ENCODE measurements at regions not wholly inside any gene's neighbourhood (a gene's known extent, or its start where the extent isn't known, plus 50 kb on each side); places are given as distances from the start of the nearest gene placed in this dataset.

DNA sequence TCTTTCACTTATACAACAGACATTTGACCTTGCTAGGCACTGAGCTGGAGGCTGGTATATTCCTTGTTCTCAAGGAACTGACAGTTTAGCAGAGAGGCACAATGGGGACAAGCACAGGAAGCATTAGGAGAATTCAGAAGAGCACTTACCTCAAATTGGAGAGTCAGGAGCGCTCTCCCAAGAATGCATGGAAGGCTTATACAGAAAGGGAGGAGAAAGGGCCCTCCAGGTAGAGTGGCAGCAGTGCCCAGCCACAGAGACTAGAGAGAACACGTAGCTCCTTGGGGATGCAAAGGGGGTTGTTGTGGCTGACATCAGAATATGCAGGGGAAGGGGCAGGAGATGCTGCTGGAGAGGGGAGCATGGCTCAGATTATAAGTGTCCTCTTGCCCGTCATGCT lies 78.2 kb upstream of the MKLN1 start:
- Histone ChIP-seq H3K27ac (ENCODE audit: insufficient read depth, low read depth, low read length) (no peak overlapping the region), H3K9me1 (replicated peaks; ENCODE audit: control insufficient read depth, extremely low read depth, insufficient read depth, low read length) (no peaks in the 10 kb centered on the region), H3K36me3 (ENCODE audit: control insufficient read depth in 2 of 2, extremely low read depth in 1 of 2, insufficient read depth in 2 of 2, low read length in 2 of 2) (no peaks in the 10 kb centered on the region), H3K27me3 (ENCODE audit: control insufficient read depth in 2 of 2, insufficient read depth in 2 of 2, low read length in 2 of 2) (no peaks in the 10 kb centered on the region), H3K9me3 (replicated peaks; ENCODE audit: control insufficient read depth, insufficient read depth, low read length) (no peaks in the 10 kb centered on the region), H3K9ac (replicated peaks; ENCODE audit: extremely low read depth, insufficient read depth, low read length) (no peak overlapping the region), H3K4me1 (ENCODE audit: control insufficient read depth, extremely low read depth, insufficient read depth, low read length) (peaks cover 11% of the 10 kb centered on the region), H3K79me2 (ENCODE audit: control insufficient read depth, insufficient read depth, low read length) (no peaks in the 10 kb centered on the region), H3K4me3 (replicated peaks in 1 of 3; ENCODE audit: insufficient read depth in 1 of 3, low read depth in 1 of 3, low read length in 3 of 3) (no peak overlapping the region), H3K4me2 (ENCODE audit: insufficient read depth, low read length) (no peak overlapping the region), H4K20me1 (replicated peaks; ENCODE audit: control insufficient read depth, extremely low read depth, insufficient read depth, low read length) (no peaks in the 10 kb centered on the region), H2AFZ (ENCODE audit: low read depth, low read length) (no peak overlapping the region)
- TF ChIP-seq EZH2 (IDR thresholded peaks at IDR 0.05; ENCODE audit: borderline replicate concordance, low read depth, low read length, severe bottlenecking) (no peak), POLR2A (IDR thresholded peaks at IDR 0.05; ENCODE audit: low read depth, low read length) (no peak), GATA2 (IDR thresholded peaks at IDR 0.05; ENCODE audit: insufficient read depth, insufficient read length, low read depth, low read length) (no peak), FOS (IDR thresholded peaks at IDR 0.05; ENCODE audit: borderline replicate concordance, insufficient read depth, low read length) (no peak), POLR2AphosphoS5 (IDR thresholded peaks at IDR 0.05; ENCODE audit: insufficient read depth, low read depth, low read length) (no peak), MAX (IDR thresholded peaks at IDR 0.05; ENCODE audit: insufficient read depth, insufficient read length) (no peak), JUN (IDR thresholded peaks at IDR 0.05; ENCODE audit: borderline replicate concordance, insufficient read depth, insufficient read length, low read depth) (no peak), MYC (IDR thresholded peaks at IDR 0.05; ENCODE audit: low read depth, low read length) (no peak)
- TF ChIP-seq, protein P1, sequence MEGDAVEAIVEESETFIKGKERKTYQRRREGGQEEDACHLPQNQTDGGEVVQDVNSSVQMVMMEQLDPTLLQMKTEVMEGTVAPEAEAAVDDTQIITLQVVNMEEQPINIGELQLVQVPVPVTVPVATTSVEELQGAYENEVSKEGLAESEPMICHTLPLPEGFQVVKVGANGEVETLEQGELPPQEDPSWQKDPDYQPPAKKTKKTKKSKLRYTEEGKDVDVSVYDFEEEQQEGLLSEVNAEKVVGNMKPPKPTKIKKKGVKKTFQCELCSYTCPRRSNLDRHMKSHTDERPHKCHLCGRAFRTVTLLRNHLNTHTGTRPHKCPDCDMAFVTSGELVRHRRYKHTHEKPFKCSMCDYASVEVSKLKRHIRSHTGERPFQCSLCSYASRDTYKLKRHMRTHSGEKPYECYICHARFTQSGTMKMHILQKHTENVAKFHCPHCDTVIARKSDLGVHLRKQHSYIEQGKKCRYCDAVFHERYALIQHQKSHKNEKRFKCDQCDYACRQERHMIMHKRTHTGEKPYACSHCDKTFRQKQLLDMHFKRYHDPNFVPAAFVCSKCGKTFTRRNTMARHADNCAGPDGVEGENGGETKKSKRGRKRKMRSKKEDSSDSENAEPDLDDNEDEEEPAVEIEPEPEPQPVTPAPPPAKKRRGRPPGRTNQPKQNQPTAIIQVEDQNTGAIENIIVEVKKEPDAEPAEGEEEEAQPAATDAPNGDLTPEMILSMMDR (IDR thresholded peaks at IDR 0.05; ENCODE audit: extremely low read depth in 1 of 2, insufficient read depth in 1 of 2, low read depth in 1 of 2, low read length in 2 of 2): no peak
- dilution Hi-C loops (cut with MboI; ENCODE audit: extremely low pct_ligation_motif_present, low sequenced_read_pairs) (no loop called here), intact Hi-C loops (cut with micrococcal nuclease) (no loop called here)
- no peak for DNase-seq (ENCODE audit: low read depth, low spot score)
- no peak for FAIRE-seq
- no TSS peak for BruUV-seq (replicated peaks)
- ChIA-PET POLR2A (no interaction called here), CTCF (interaction anchor here (0.9 kb wide), 1 partner anchor 14 kb away, joined by 3 read pairs; no protein-coding TSS in a partner anchor)
